HG03060 (cell line): ENCODE measurements at regions not wholly inside any gene's neighbourhood (a gene's known extent, or its start where the extent isn't known, plus 50 kb on each side); places are given as distances from the start of the nearest gene placed in this dataset.
A peak's percentile ranks its signal among the peaks of the same experiment; 100 is the strongest.

ENCODE experiments used
- ATAC-seq: cut with Tn5 transposase; IDR thresholded peaks from one replicate; pipeline ENCODE4 v1.9.1; 2021; ENCODE audit warnings: low read depth, moderate number of reproducible peaks; ENCODE audit not compliant: unreplicated experiment

- ATAC-seq: no peak
These were observed 97.6 kb upstream of the SEMA6A start for GRCh38 chr5:116672203-116672602.

- peak; percentile 98 for ATAC-seq
These were observed 96.7 kb upstream of the SEMA6A start for GRCh38 chr5:116671211-116671736.

- ATAC-seq: no peak
These were observed 94.8 kb upstream of the SEMA6A start for GRCh38 chr5:116669261-116670031.

GRCh38 chr5:116668390-116668789 lies 93.8 kb upstream of the SEMA6A start:
- no peak for ATAC-seq

GRCh38 chr5:116666901-116667300 lies 92.3 kb upstream of the SEMA6A start:
- no peak for ATAC-seq

GRCh38 chr5:116664988-116665387 lies 90.4 kb upstream of the SEMA6A start:
- ATAC-seq: no peak

GRCh38 chr5:116663081-116663480 lies 88.5 kb upstream of the SEMA6A start:
- no peak for ATAC-seq

- ATAC-seq: no peak
These were observed 86.8 kb upstream of the SEMA6A start for GRCh38 chr5:116661419-116661818.

- ATAC-seq: no peak
These were observed 86.3 kb upstream of the SEMA6A start for GRCh38 chr5:116660929-116661328.

GRCh38 chr5:116658830-116659229 lies 84.2 kb upstream of the SEMA6A start:
- no peak for ATAC-seq

GRCh38 chr5:116658141-116658540 lies 83.5 kb upstream of the SEMA6A start:
- no peak for ATAC-seq

- no peak for ATAC-seq
These were observed 80.8 kb upstream of the SEMA6A start for GRCh38 chr5:116655431-116655830.

- no peak for ATAC-seq
These were observed 80.3 kb upstream of the SEMA6A start for GRCh38 chr5:116654925-116655324.

- no peak for ATAC-seq
These were observed 78.3 kb upstream of the SEMA6A start for GRCh38 chr5:116652903-116653302.

GRCh38 chr5:116652196-116652729 lies 77.6 kb upstream of the SEMA6A start:
- peak; percentile 86 for ATAC-seq

GRCh38 chr5:116651653-116652052 lies 77.0 kb upstream of the SEMA6A start:
- no peak for ATAC-seq

- no peak for ATAC-seq
These were observed 76.3 kb upstream of the SEMA6A start for GRCh38 chr5:116650964-116651363.

GRCh38 chr5:116650544-116650943 lies 75.9 kb upstream of the SEMA6A start:
- ATAC-seq: no peak

- no peak for ATAC-seq
These were observed 72.1 kb upstream of the SEMA6A start for GRCh38 chr5:116646611-116647289.

- peak; percentile 51 for ATAC-seq
These were observed 71.0 kb upstream of the SEMA6A start for GRCh38 chr5:116645627-116646026.

GRCh38 chr5:116640236-116640635 lies 65.6 kb upstream of the SEMA6A start:
- ATAC-seq: no peak
